GM18909 (cell line): ENCODE measurements at regions not wholly inside any gene's neighbourhood (a gene's known extent, or its start where the extent isn't known, plus 50 kb on each side); places are given as distances from the start of the nearest gene placed in this dataset.
"Not testable (repeated sequence)": the region's sequence is repeated elsewhere in the genome, so short reads cannot be mapped to it uniquely, and the experiment has no call there.

ENCODE experiments used
- ATAC-seq: cut with Tn5 transposase; IDR thresholded peaks from one replicate; pipeline ENCODE4 v1.9.1; 2021; ENCODE audit warnings: mild to moderate bottlenecking; ENCODE audit not compliant: unreplicated experiment, poor library complexity

GRCh38 chr20:17891131-17891530, 77.5 kb downstream of the SNX5 start:
- ATAC-seq = not testable (repeated sequence)

GRCh38 chr20:17890330-17890729, 78.3 kb downstream of the SNX5 start:
- no peak for ATAC-seq

GRCh38 chr20:17889226-17889625, 79.4 kb downstream of the SNX5 start:
- no peak for ATAC-seq

- ATAC-seq = no peak
These were observed 80.5 kb downstream of the SNX5 start for GRCh38 chr20:17888044-17888443.

- no peak for ATAC-seq
These were observed 81.1 kb downstream of the SNX5 start for GRCh38 chr20:17887331-17888030.

- ATAC-seq = no peak
These were observed 83.0 kb downstream of the SNX5 start for GRCh38 chr20:17885544-17885943.

GRCh38 chr20:17885076-17885475, 83.5 kb downstream of the SNX5 start:
- ATAC-seq = no peak

- ATAC-seq = no peak
These were observed 84.1 kb downstream of the SNX5 start for GRCh38 chr20:17884307-17885003.

GRCh38 chr20:17883592-17884306, 84.8 kb downstream of the SNX5 start:
- no peak for ATAC-seq

- ATAC-seq = no peak
These were observed 85.6 kb downstream of the SNX5 start for GRCh38 chr20:17882834-17883591.

- ATAC-seq = no peak
These were observed 86.3 kb downstream of the SNX5 start for GRCh38 chr20:17882065-17882833.

GRCh38 chr20:17881741-17882064, 86.9 kb downstream of the SNX5 start:
- no peak for ATAC-seq

- ATAC-seq = peak; percentile 48
These were observed 89.5 kb downstream of the SNX5 start for GRCh38 chr20:17878912-17879602.

- ATAC-seq = peak; percentile 33
These were observed 90.3 kb downstream of the SNX5 start for GRCh38 chr20:17878069-17878911.

GRCh38 chr20:17875981-17876385, 92.6 kb downstream of the SNX5 start:
- no peak for ATAC-seq

GRCh38 chr20:17875106-17875980, 93.3 kb downstream of the SNX5 start:
- ATAC-seq = no peak

GRCh38 chr20:17874271-17875105, 94.1 kb downstream of the SNX5 start:
- no peak for ATAC-seq
